ENCODE measurements at regions not wholly inside any gene's neighbourhood (a gene's known extent, or its start where the extent isn't known, plus 50 kb on each side); places are given as distances from the start of the nearest gene placed in this dataset.

DNA sequence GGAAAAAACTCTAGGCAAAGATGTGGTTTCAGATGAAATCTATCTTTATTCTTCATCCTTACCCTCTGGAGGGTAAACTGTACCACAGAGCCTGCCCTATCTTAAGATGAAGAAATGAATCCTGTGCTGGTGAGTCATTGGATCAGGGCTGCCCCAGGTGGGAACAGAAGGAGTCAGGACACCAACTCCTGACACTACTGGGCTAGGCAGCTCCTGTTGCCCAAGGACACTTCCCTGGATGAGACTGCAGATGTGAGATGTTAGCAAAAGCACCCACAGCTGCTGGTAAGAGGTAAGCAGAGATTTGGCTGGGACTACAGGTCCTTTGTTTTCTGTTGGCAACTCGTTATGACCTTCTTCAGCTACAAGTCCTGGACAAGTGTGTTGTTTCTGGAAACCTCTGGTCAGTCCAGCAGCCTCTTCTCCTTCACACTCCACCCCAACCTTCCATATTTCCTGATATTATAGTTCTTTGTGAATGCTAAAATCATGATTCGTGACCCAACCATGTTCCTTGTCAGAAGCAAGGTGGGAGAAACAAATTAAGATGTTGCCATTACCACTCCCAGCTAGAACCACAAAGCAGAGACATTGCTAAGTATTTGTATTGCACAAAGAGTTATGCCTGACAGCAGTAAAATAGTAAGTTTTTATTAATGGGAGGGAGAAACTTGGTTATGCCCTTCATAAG, 104.2 kb upstream of the TGFBR2 start:
- ChIA-PET CTCF (interaction anchor here (1.1 kb wide), 1 partner anchor 104 kb away, joined by 7 read pairs; the partner anchor contains the start of gene TGFBR2), POLR2A (ENCODE audit: unreplicated experiment) (no interaction called here)
- Histone ChIP-seq H3K36me3 (ENCODE audit: control insufficient read depth, insufficient read depth, low read length) (no peaks in the 10 kb centered on the region), H3K9ac (ENCODE audit: low read depth, low read length) (no peak overlapping the region), H2BK20ac (ENCODE audit: low read depth, low read length) (peak overlapping the region; percentile 22; the same call in 1 of the 2 replicates), H4K91ac (ENCODE audit: insufficient read depth, low read depth, low read length) (peak overlapping the region; percentile 28), H3K4ac (ENCODE audit: low read depth, low read length) (peak overlapping the region; percentile 37), H4K8ac (ENCODE audit: low read depth in 2 of 2, low read length in 2 of 2) (no peak overlapping the region; a peak in 1 of 4 replicates), H3K56ac (ENCODE audit: extremely low read depth, insufficient read depth, low read length) (no peak overlapping the region), H3K9me3 (ENCODE audit: control insufficient read depth, insufficient read depth, low read length) (no peaks in the 10 kb centered on the region), H3K79me1 (ENCODE audit: low read depth in 1 of 2, low read length in 2 of 2) (no peaks in the 10 kb centered on the region), H3K27ac (ENCODE audit: insufficient read depth, low read length) (no peak overlapping the region; the same call in 1 of the 2 replicates), H2BK15ac (ENCODE audit: low read depth, low read length) (0 out of 3 replicates have a peak overlapping the region, but pooled peaks have one; percentile 10), H3K14ac (replicated peaks; ENCODE audit: low read depth, low read length) (peak overlapping the region; percentile 20), H4K5ac (ENCODE audit: low read depth, low read length) (no peak overlapping the region; the same call in 1 of the 2 replicates), H2AK9ac (replicated peaks; ENCODE audit: low read depth, low read length, poor library complexity) (no peak overlapping the region), H3K9me1 (ENCODE audit: insufficient read depth, low read length) (no peaks in the 10 kb centered on the region), H3K18ac (ENCODE audit: low read depth, low read length) (no peak overlapping the region), H3K23ac (ENCODE audit: low read depth, low read length) (peak overlapping the region; percentile 18; the same call in 1 of the 2 replicates), H4K20me1 (ENCODE audit: insufficient read depth, low read length) (no peaks in the 10 kb centered on the region), H3K4me3 (ENCODE audit: insufficient read depth, low read depth, low read length) (no peak overlapping the region), H2BK5ac (ENCODE audit: low read depth, low read length, poor library complexity, severe bottlenecking) (peak overlapping the region; percentile 21), H2AFZ (replicated peaks; ENCODE audit: low read length, poor library complexity) (peak overlapping the region; percentile 12), H3K4me1 (ENCODE audit: control insufficient read depth, insufficient read depth, low read length) (peaks cover 4% of the 10 kb centered on the region; the same call in 1 of the 2 replicates), H2AK5ac (ENCODE audit: low read depth, low read length) (peak overlapping the region; percentile 79), H2BK120ac (ENCODE audit: low read depth, low read length) (peak overlapping the region; percentile 63; the same call in 1 of the 2 replicates), H3K27me3 (ENCODE audit: control insufficient read depth, insufficient read depth, low read length) (no peaks in the 10 kb centered on the region), H3K4me2 (ENCODE audit: low read depth, low read length) (no peak overlapping the region)
- intact Hi-C loops (cut with micrococcal nuclease) (no loop called here), dilution Hi-C loops (cut with HindIII; ENCODE audit: low sequenced_read_pairs, unreplicated experiment) (no loop called here), in situ Hi-C loops (cut with MboI; ENCODE audit: low sequenced_read_pairs) (no loop called here)
- no CpG with 5 or more reads among the region's 2 CpGs for WGBS, 2 experiments (ENCODE audit: extremely low coverage in 2 of 2, insufficient read length in 1 of 2)
- DNase-seq (no peak), ATAC-seq (ENCODE audit: low read depth) (peak; percentile 37)
- no TSS peak for BruUV-seq (replicated peaks)
- TF ChIP-seq RAD21 (IDR thresholded peaks at IDR 0.05; ENCODE audit: low read length): no peak
- TF ChIP-seq, protein P1, sequence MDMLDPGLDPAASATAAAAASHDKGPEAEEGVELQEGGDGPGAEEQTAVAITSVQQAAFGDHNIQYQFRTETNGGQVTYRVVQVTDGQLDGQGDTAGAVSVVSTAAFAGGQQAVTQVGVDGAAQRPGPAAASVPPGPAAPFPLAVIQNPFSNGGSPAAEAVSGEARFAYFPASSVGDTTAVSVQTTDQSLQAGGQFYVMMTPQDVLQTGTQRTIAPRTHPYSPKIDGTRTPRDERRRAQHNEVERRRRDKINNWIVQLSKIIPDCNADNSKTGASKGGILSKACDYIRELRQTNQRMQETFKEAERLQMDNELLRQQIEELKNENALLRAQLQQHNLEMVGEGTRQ (IDR thresholded peaks at IDR 0.05; ENCODE audit: low read depth, low read length): no peak
- no peak for TF ChIP-seq NFE2L2 (IDR thresholded peaks at IDR 0.05; ENCODE audit: low read depth, low read length)
- no peak for TF ChIP-seq MXI1 (IDR thresholded peaks at IDR 0.05; ENCODE audit: borderline replicate concordance, low read depth, low read length)
- no peak for TF ChIP-seq FOS (IDR thresholded peaks at IDR 0.05; ENCODE audit: low read depth, low read length)
- no peak for TF ChIP-seq SMC3 (IDR thresholded peaks at IDR 0.05; ENCODE audit: low read depth, low read length)
- TF ChIP-seq RFX5 (IDR thresholded peaks at IDR 0.05; ENCODE audit: low read depth, low read length): no peak
- TF ChIP-seq, protein P2, sequence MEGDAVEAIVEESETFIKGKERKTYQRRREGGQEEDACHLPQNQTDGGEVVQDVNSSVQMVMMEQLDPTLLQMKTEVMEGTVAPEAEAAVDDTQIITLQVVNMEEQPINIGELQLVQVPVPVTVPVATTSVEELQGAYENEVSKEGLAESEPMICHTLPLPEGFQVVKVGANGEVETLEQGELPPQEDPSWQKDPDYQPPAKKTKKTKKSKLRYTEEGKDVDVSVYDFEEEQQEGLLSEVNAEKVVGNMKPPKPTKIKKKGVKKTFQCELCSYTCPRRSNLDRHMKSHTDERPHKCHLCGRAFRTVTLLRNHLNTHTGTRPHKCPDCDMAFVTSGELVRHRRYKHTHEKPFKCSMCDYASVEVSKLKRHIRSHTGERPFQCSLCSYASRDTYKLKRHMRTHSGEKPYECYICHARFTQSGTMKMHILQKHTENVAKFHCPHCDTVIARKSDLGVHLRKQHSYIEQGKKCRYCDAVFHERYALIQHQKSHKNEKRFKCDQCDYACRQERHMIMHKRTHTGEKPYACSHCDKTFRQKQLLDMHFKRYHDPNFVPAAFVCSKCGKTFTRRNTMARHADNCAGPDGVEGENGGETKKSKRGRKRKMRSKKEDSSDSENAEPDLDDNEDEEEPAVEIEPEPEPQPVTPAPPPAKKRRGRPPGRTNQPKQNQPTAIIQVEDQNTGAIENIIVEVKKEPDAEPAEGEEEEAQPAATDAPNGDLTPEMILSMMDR (conservative IDR thresholded peaks at IDR 0.05; ENCODE audit: low read depth, low read length): no peak
- TF ChIP-seq MAZ (IDR thresholded peaks at IDR 0.05; ENCODE audit: borderline replicate concordance, low read depth, low read length): no peak
- no peak for TF ChIP-seq POLR2A (IDR thresholded peaks at IDR 0.05; ENCODE audit: low read depth, low read length)
- no peak for TF ChIP-seq RCOR1 (IDR thresholded peaks at IDR 0.05; ENCODE audit: insufficient replicate concordance, low read length)
- TF ChIP-seq CHD1 (IDR thresholded peaks at IDR 0.05; ENCODE audit: low read depth, low read length): no peak
- TF ChIP-seq BHLHE40 (IDR thresholded peaks at IDR 0.05; ENCODE audit: low read depth, low read length): no peak
- no peak for TF ChIP-seq MAFK (IDR thresholded peaks at IDR 0.05; ENCODE audit: low read depth, low read length)
- no peak; the same call in 1 of the 2 replicates for TF ChIP-seq CEBPB (IDR thresholded peaks at IDR 0.05; ENCODE audit: low read depth, low read length)

All from IMR-90 (cell line).